Uterus (tissue), 2 donors: ENCODE measurements at regions not wholly inside any gene's neighbourhood (a gene's known extent, or its start where the extent isn't known, plus 50 kb on each side); places are given as distances from the start of the nearest gene placed in this dataset.

Experiments used
- CTCF ChIP-seq, 4 experiments: fragments of 200-600 bp in 2 of 4; fragments of 450-650 bp in 2 of 4; sonication (generic) in 2 of 4; IDR thresholded peaks; one replicate each; pipeline ENCODE4 v1.5.1; 2016 to 2019; ENCODE audit warnings: antibody characterized with exemption in 4 of 4, mild to moderate bottlenecking in 2 of 4, moderate library complexity in 1 of 4
- POLR2A ChIP-seq, 2 donors: fragments of 450-650 bp; IDR thresholded peaks; one replicate each; pipeline ENCODE4 v1.6.1; 2016; ENCODE audit warnings: antibody characterized with exemption in 2 of 2, mild to moderate bottlenecking in 1 of 2, moderate library complexity in 1 of 2

DNA sequence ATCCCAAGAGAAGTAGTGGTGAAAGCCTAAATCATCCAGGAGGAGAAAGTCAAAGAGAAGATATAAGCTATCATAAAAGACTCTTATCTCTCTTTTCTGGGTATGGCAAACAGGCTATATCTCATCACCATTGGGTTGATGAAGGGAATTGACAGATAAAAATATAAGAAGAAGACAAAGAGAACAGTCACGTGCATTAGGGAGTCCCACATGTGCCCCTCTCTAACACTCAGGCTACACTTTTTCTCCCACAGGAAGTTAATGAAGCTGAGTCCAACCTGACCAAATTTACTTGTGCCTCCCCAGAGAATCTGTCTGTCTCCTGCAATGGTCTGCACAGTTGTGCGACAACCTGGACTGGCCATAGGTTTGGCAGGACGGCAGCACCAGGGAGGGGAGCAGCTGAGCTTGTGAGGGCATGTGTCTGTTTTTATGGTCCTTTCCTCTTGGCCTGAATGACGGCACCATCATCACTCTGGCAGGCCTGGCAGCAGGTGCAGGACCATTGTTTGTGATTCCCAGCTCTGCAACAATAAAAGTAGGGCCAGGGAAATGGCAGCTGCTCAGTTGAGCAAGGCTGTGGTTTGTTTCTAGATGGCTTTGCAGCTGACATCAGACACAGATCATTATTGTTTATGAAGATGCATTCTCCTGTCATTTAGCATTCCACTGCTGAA, 144.5 kb upstream of the MCHR2 start:
- TF ChIP-seq CTCF (IDR thresholded peaks at IDR 0.05) (no peak), POLR2A (IDR thresholded peaks at IDR 0.05) (no peak)
